ENCODE measurements at regions not wholly inside any gene's neighbourhood (a gene's known extent, or its start where the extent isn't known, plus 50 kb on each side); places are given as distances from the start of the nearest gene placed in this dataset.

- H3K27ac ChIP-seq, result peak overlapping the region; percentile 34 to 77
- intact Hi-C loops (cut with DNase I), result loop anchor here (5.0 kb wide), 1 partner anchor 57 kb away; the partner anchor contains the start of gene PDE5A
- no peaks in the 10 kb centered on the region for H3K27me3 ChIP-seq
- TF ChIP-seq CTCF (IDR thresholded peaks at IDR 0.05), result no peak
- peaks cover 3 to 11% of the 10 kb centered on the region in 2 donors for H3K4me1 ChIP-seq
- no peaks in the 10 kb centered on the region for H3K9me3 ChIP-seq
- H3K4me3 ChIP-seq, result no peak overlapping the region
- no peaks in the 10 kb centered on the region for H3K36me3 ChIP-seq
- no peak for DNase-seq (ENCODE audit: low spot score in 2 of 2)
Measured at GRCh38 chr4:119684463-119684862, 55.9 kb upstream of the PDE5A start.

- Histone ChIP-seq H3K4me1 (peaks cover 6 to 11% of the 10 kb centered on the region in 2 donors), H3K36me3 (no peaks in the 10 kb centered on the region), H3K4me3 (no peak overlapping the region), H3K27ac (peak overlapping the region; percentile 48 to 77), H3K27me3 (no peaks in the 10 kb centered on the region), H3K9me3 (no peaks in the 10 kb centered on the region)
- DNase-seq (ENCODE audit: low spot score in 2 of 2), result no peak
- intact Hi-C loops (cut with DNase I), result loop anchor here (5.0 kb wide), 1 partner anchor 56 kb away; the partner anchor contains the start of gene PDE5A
- TF ChIP-seq CTCF (IDR thresholded peaks at IDR 0.05), result no peak
Measured at GRCh38 chr4:119683518-119683917, 54.9 kb upstream of the PDE5A start.

- Histone ChIP-seq H3K27me3 (no peaks in the 10 kb centered on the region), H3K27ac (peak overlapping the region in 1 of 2 donors; percentile 77), H3K4me1 (peaks cover 6 to 11% of the 10 kb centered on the region in 2 donors), H3K9me3 (no peaks in the 10 kb centered on the region), H3K36me3 (no peaks in the 10 kb centered on the region), H3K4me3 (no peak overlapping the region)
- no peak for DNase-seq (ENCODE audit: low spot score in 2 of 2)
- TF ChIP-seq CTCF (IDR thresholded peaks at IDR 0.05), result no peak
- intact Hi-C loops (cut with DNase I), result loop anchor here (5.0 kb wide), 1 partner anchor 55 kb away; the partner anchor contains the start of gene PDE5A
Measured at GRCh38 chr4:119682099-119682498, 53.5 kb upstream of the PDE5A start.

GRCh38 chr4:119679251-119679650, 50.6 kb upstream of the PDE5A start:
- H3K4me1 ChIP-seq, result peaks cover 6 to 11% of the 10 kb centered on the region in 2 donors
- DNase-seq (ENCODE audit: low spot score in 2 of 2), result no peak
- peak overlapping the region in 1 of 2 donors; percentile 54 for H3K27ac ChIP-seq
- peak overlapping the region in 1 of 2 donors; percentile 19 for H3K4me3 ChIP-seq
- no peaks in the 10 kb centered on the region for H3K36me3 ChIP-seq
- no peak for TF ChIP-seq CTCF (IDR thresholded peaks at IDR 0.05)
- intact Hi-C loops (cut with DNase I), result no loop called here
- H3K9me3 ChIP-seq, result no peaks in the 10 kb centered on the region
- no peaks in the 10 kb centered on the region for H3K27me3 ChIP-seq

GRCh38 chr4:119678761-119679160, 50.2 kb upstream of the PDE5A start:
- no peaks in the 10 kb centered on the region for H3K36me3 ChIP-seq
- H3K27ac ChIP-seq, result peak overlapping the region in 1 of 2 donors; percentile 54
- no peak for TF ChIP-seq CTCF (IDR thresholded peaks at IDR 0.05)
- intact Hi-C loops (cut with DNase I), result no loop called here
- H3K9me3 ChIP-seq, result no peaks in the 10 kb centered on the region
- no peaks in the 10 kb centered on the region for H3K27me3 ChIP-seq
- H3K4me3 ChIP-seq, result peak overlapping the region in 1 of 2 donors; percentile 19
- H3K4me1 ChIP-seq, result peaks cover 6 to 11% of the 10 kb centered on the region in 2 donors
- no peak for DNase-seq (ENCODE audit: low spot score in 2 of 2)
